ENCODE measurements at regions not wholly inside any gene's neighbourhood (a gene's known extent, or its start where the extent isn't known, plus 50 kb on each side); places are given as distances from the start of the nearest gene placed in this dataset.

- TF ChIP-seq CTCF (CRISPR knock-in tag; IDR thresholded peaks at IDR 0.05) (no peak), ZNF850 (CRISPR knock-in tag; conservative IDR thresholded peaks at IDR 0.05) (no peak), EZH2 (conservative IDR thresholded peaks at IDR 0.05; ENCODE audit: low read depth, low read length) (no peak)
These were observed 152.3 kb downstream of the CENPC start for GRCh38 chr4:67393007-67393406.

Measured in HepG2 (cell line).